Adipocyte (in vitro differentiated cells): ENCODE measurements at regions not wholly inside any gene's neighbourhood (a gene's known extent, or its start where the extent isn't known, plus 50 kb on each side); places are given as distances from the start of the nearest gene placed in this dataset.
"Not testable (repeated sequence)": the region's sequence is repeated elsewhere in the genome, so short reads cannot be mapped to it uniquely, and the experiment has no call there.

ENCODE experiments used
- DNase-seq: peaks from one replicate; pipeline ENCODE4 v3.0.0-alpha.2; 2015; ENCODE audit warnings: low read depth
- H3K27me3 ChIP-seq: replicated peaks from 2 replicates; pipeline ENCODE4 v1.7.0; 2013; ENCODE audit warnings: mild to moderate bottlenecking, low read length, moderate library complexity; ENCODE audit not compliant: control insufficient read depth, insufficient read depth
- H3K36me3 ChIP-seq: 2 replicates; pipeline ENCODE4 v1.7.0; 2013; ENCODE audit warnings: low read length, mild to moderate bottlenecking, moderate library complexity; ENCODE audit not compliant: control insufficient read depth, insufficient read depth, severe bottlenecking
- H3K4me1 ChIP-seq: 2 replicates; pipeline ENCODE4 v1.7.0; 2013; ENCODE audit warnings: mild to moderate bottlenecking, low read length, moderate library complexity; ENCODE audit not compliant: control insufficient read depth, insufficient read depth
- H3K4me3 ChIP-seq: 2 replicates; pipeline ENCODE4 v1.7.0; 2013; ENCODE audit warnings: mild to moderate bottlenecking, low read length, moderate library complexity
- H3K9ac ChIP-seq: 2 replicates; pipeline ENCODE4 v1.7.0; 2013; ENCODE audit warnings: mild to moderate bottlenecking, low read length, moderate library complexity
- H3K9me3 ChIP-seq: 2 replicates; pipeline ENCODE4 v1.7.0; 2013; ENCODE audit warnings: mild to moderate bottlenecking, low read length, moderate library complexity; ENCODE audit not compliant: control insufficient read depth

DNA sequence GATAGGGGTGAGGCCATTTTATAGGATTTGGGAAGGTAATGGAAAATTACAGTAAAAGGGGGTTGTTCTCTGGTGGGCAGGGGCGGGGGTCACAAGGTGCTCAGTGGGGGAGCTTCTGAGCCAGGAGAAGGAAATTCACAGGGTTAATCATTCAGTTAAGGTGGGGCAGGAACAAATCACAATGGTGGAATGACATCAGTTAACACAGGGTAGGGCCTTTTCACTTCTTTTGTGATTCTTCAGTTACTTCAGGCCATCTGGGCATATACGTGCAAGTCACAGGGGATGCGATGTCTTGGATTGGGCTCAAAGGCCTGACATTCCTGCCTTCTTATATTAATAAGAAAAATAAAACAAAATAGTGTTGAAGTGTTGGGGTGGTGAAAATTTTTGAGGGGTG lies 181.1 kb upstream of the TRPC7 start:
- H3K4me1 ChIP-seq, H3K4me3 ChIP-seq, DNase-seq, H3K9me3 ChIP-seq, H3K36me3 ChIP-seq, H3K27me3 ChIP-seq, H3K9ac ChIP-seq: not testable (repeated sequence)

DNA sequence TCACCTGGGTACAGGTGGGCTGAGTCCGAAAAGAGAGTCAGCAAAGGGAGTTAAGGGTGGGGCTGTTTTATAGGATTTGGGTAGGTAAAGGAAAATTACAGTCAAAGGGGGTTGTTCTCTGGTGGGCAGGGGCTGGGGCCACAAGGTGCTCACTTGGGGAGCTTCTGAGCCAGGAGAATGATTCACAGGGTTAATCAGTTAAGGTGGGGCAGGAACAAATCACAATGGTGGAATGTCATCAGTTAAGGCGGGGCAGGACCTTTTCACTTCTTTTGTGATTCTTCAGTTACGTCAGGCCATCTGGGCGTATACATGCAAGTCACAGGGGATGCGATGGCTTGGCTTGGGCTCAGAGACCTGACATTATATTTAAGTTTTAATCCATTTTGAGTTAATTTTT lies 179.7 kb upstream of the TRPC7 start:
- H3K9ac ChIP-seq, H3K36me3 ChIP-seq, H3K27me3 ChIP-seq, DNase-seq, H3K4me1 ChIP-seq, H3K4me3 ChIP-seq, H3K9me3 ChIP-seq: not testable (repeated sequence)

GRCh38 chr5:136538534-136538933 lies 173.2 kb upstream of the TRPC7 start:
- DNase-seq, result no peak
- H3K9me3 ChIP-seq, result no peaks in the 10 kb centered on the region
- H3K4me1 ChIP-seq, result no peaks in the 10 kb centered on the region
- no peak overlapping the region for H3K4me3 ChIP-seq
- no peaks in the 10 kb centered on the region for H3K27me3 ChIP-seq
- H3K36me3 ChIP-seq, result no peaks in the 10 kb centered on the region
- H3K9ac ChIP-seq, result no peak overlapping the region

DNA sequence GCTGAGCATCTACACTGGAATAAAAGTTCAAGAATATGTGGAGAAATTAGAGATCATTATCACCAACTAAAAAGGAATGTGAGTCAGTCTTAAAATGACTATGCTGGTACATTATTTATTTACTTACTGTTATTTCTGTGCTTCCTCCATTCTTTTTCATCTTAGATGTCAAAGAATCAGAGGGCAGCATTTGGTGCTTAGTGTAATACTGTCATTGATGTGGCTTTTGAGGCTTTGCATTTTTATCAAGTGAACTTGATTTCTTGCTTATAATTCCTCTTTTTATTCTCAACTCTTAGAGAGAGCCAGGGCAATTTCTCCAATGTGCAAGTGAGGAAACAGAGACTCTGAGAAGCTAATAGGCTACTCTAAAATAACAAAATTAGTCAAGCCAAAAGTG lies 163.7 kb upstream of the TRPC7 start:
- Histone ChIP-seq H3K27me3 (no peaks in the 10 kb centered on the region), H3K36me3 (no peaks in the 10 kb centered on the region), H3K9me3 (no peaks in the 10 kb centered on the region), H3K4me1 (no peaks in the 10 kb centered on the region), H3K9ac (no peak overlapping the region), H3K4me3 (no peak overlapping the region)
- DNase-seq, result no peak

- H3K9me3 ChIP-seq, result no peaks in the 10 kb centered on the region
- DNase-seq, result no peak
- H3K9ac ChIP-seq, result no peak overlapping the region
- no peak overlapping the region for H3K4me3 ChIP-seq
- no peaks in the 10 kb centered on the region for H3K4me1 ChIP-seq
- no peaks in the 10 kb centered on the region for H3K36me3 ChIP-seq
- no peaks in the 10 kb centered on the region for H3K27me3 ChIP-seq
These were observed 163.2 kb upstream of the TRPC7 start for GRCh38 chr5:136528481-136529030.

DNA sequence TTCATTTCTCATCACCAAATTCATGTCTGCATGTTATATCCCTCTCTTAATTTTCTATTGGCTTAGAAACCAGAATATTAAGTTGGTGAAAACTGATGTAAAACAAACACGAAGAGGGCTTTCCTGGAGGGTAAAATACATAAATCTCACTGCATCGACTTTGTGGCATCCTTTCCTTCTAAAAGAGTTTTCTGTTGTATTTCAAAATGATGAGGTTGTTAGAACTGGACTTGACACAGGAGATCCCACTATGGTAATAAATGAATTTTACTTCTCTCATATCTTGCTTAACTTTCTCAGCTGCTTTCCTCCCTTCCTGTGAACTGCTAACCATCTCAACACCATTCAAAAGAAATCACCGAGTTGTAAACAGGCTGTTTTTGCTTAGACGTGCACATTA lies 162.0 kb upstream of the TRPC7 start:
- no peaks in the 10 kb centered on the region for H3K36me3 ChIP-seq
- no peak overlapping the region for H3K4me3 ChIP-seq
- H3K9me3 ChIP-seq, result no peaks in the 10 kb centered on the region
- H3K9ac ChIP-seq, result no peak overlapping the region
- peaks cover 5% of the 10 kb centered on the region for H3K27me3 ChIP-seq
- no peak for DNase-seq
- H3K4me1 ChIP-seq, result no peaks in the 10 kb centered on the region

- Histone ChIP-seq H3K4me1 (no peaks in the 10 kb centered on the region), H3K27me3 (peaks cover 5% of the 10 kb centered on the region), H3K4me3 (no peak overlapping the region), H3K9ac (no peak overlapping the region), H3K36me3 (no peaks in the 10 kb centered on the region), H3K9me3 (no peaks in the 10 kb centered on the region)
- DNase-seq, result no peak
These were observed 161.4 kb upstream of the TRPC7 start for GRCh38 chr5:136526791-136527190.

GRCh38 chr5:136526021-136526420 lies 160.7 kb upstream of the TRPC7 start:
- no peaks in the 10 kb centered on the region for H3K9me3 ChIP-seq
- H3K27me3 ChIP-seq, result peaks cover 5% of the 10 kb centered on the region
- DNase-seq, result no peak
- H3K9ac ChIP-seq, result no peak overlapping the region
- no peaks in the 10 kb centered on the region for H3K4me1 ChIP-seq
- no peaks in the 10 kb centered on the region for H3K36me3 ChIP-seq
- H3K4me3 ChIP-seq, result no peak overlapping the region

GRCh38 chr5:136525597-136525996 lies 160.3 kb upstream of the TRPC7 start:
- Histone ChIP-seq H3K27me3 (peaks cover 5% of the 10 kb centered on the region), H3K4me1 (no peaks in the 10 kb centered on the region), H3K9me3 (no peaks in the 10 kb centered on the region), H3K36me3 (no peaks in the 10 kb centered on the region), H3K4me3 (no peak overlapping the region), H3K9ac (no peak overlapping the region)
- no peak for DNase-seq

GRCh38 chr5:136522217-136522956 lies 157.0 kb upstream of the TRPC7 start:
- Histone ChIP-seq H3K27me3 (peaks cover 5% of the 10 kb centered on the region), H3K4me1 (no peaks in the 10 kb centered on the region), H3K9ac (no peak overlapping the region), H3K9me3 (no peaks in the 10 kb centered on the region), H3K36me3 (no peaks in the 10 kb centered on the region), H3K4me3 (no peak overlapping the region)
- DNase-seq, result no peak

DNA sequence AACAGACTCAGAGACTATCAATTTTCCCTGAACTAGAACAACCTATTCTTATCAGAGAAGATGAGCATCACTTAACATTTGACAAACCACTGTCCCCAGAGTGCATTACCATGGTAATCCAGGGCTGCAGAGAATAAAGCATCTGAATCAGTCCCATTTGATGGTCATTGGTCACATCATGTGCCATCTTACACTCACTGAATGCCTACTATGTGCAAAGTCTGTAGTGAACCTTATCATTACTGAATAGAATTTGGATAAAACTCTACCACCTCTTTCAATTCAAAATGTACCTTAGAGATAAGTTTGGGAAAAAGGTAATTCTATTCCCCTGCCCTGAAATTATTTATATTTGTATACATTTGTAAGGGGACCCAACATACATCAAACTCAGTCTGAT lies 156.4 kb upstream of the TRPC7 start:
- peaks cover 5% of the 10 kb centered on the region for H3K27me3 ChIP-seq
- H3K4me1 ChIP-seq, result no peaks in the 10 kb centered on the region
- no peaks in the 10 kb centered on the region for H3K36me3 ChIP-seq
- H3K9ac ChIP-seq, result no peak overlapping the region
- no peak overlapping the region for H3K4me3 ChIP-seq
- no peak for DNase-seq
- H3K9me3 ChIP-seq, result no peaks in the 10 kb centered on the region

DNA sequence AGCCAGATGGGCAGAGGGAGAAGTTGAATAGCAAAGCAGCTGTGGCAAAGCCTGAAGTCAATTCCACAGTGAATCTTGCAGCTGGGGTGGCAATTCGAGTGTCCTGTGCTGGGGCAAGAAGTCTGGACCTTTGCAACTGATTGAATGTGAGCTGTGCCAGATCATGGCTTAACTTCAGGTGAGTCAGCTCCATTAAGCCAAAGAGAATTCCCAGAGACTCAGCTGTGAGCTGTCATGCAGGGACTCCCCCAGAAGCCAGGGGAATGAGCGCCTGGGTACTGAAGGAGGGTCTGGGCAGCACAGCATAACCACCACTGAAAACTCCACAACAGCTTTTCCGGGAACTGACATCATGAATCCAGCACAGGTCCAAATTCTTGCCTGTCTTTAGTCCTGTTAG lies 153.5 kb upstream of the TRPC7 start:
- Histone ChIP-seq H3K36me3 (no peaks in the 10 kb centered on the region), H3K4me3 (no peak overlapping the region), H3K9ac (no peak overlapping the region), H3K27me3 (peaks cover 5% of the 10 kb centered on the region), H3K9me3 (no peaks in the 10 kb centered on the region), H3K4me1 (no peaks in the 10 kb centered on the region)
- DNase-seq, result no peak
